Cardiac fibroblast (primary cell): ENCODE measurements at regions not wholly inside any gene's neighbourhood (a gene's known extent, or its start where the extent isn't known, plus 50 kb on each side); places are given as distances from the start of the nearest gene placed in this dataset.
A peak's percentile ranks its signal among the peaks of the same experiment; 100 is the strongest.

Experiments used
- DNase-seq, 2 donors: peaks; one replicate each; pipeline versions ENCODE4 v3.0.0 to v3.0.0-alpha.2; 2010; ENCODE audit warnings: low read depth in 2 of 2
- H3K4me3 ChIP-seq, 2 donors: replicated peaks in 1 of 2; 1 replicate in 1 of 2; 2 replicates in 1 of 2; pipeline ENCODE4 v1.5.1; 2011; ENCODE audit warnings: low read depth in 2 of 2, low read length in 2 of 2, mild to moderate bottlenecking in 2 of 2, moderate library complexity in 1 of 2
- CTCF ChIP-seq: IDR thresholded peaks from one replicate; pipeline ENCODE4 v1.5.1; 2011; ENCODE audit warnings: low read depth, mild to moderate bottlenecking, low read length, inconsistent platforms

GRCh38 chr3:177470197-177470941 is 273.1 kb upstream of the TBL1XR1 start:
- no peak overlapping the region for H3K4me3 ChIP-seq
- no peak for TF ChIP-seq CTCF
- no peak for DNase-seq

GRCh38 chr3:177471733-177472480 is 274.6 kb upstream of the TBL1XR1 start:
- DNase-seq: no peak

DNA sequence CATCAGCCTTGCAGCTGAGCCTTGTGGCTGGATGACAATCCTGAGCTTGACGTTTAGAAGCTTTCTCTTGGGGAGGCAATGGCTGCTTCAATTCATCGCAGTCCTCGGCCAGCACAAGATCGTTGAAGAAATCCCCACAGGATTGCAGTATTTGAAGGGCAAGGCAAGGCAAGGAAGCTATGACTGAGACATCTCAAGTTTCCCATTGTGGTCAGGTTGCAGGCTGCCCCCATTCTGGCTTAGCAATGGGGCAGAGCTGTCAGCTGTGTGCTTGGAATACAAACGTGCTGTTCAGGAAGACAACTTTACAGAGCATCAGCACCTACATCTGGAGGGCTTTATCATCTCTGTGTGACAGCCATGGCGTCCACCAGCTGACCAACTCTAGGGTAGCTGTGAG is 275.9 kb upstream of the TBL1XR1 start:
- DNase-seq: peak in 1 of 2 donors; percentile 40
- H3K4me3 ChIP-seq: no peak overlapping the region
- TF ChIP-seq CTCF: no peak

More at GRCh38 chr3:177471733-177472480, 274.6 kb upstream of the TBL1XR1 start:
- H3K4me3 ChIP-seq: no peak overlapping the region
- TF ChIP-seq CTCF: no peak

- no peak overlapping the region for H3K4me3 ChIP-seq
- no peak for TF ChIP-seq CTCF
- DNase-seq: no peak
These were observed 276.6 kb upstream of the TBL1XR1 start for GRCh38 chr3:177473903-177474302.

DNA sequence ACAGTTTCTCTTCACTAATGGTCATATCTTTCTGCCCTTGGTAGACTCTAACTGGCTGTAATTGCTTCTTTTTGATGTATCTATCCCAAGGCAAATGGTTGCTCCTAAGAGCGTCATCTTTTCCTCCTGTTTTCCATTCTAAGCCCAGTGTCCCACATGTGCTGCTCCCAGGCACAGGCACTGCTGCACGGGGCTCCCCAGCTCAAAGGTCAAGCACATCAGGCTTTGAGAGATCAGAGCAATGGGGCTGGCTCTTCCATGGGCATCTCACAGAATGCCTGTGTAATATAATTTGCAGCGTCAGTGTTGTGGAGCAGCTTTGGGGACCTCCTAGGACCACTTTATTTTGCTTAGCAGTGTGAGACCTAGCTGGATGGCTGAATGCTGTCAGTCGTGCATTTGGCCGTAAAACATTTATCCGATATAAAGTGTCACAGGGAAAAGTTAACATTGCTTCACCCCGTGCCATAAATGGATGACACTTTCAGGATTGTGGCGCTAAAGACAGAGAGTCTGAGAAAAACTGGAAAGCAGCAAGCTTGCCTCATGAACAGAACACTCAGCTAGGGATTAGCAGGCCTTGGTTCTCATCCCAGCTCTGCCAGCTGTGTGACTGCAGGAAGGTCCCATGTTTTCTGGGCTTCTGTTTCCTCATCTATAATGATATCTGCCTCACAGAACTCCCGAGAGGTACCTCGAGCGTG is 277.5 kb upstream of the TBL1XR1 start:
- no peak overlapping the region for H3K4me3 ChIP-seq
- no peak for DNase-seq
- TF ChIP-seq CTCF: no peak

GRCh38 chr3:177475356-177475665 is 278.0 kb upstream of the TBL1XR1 start:
- H3K4me3 ChIP-seq: no peak overlapping the region
- no peak for TF ChIP-seq CTCF

More at GRCh38 chr3:177475356-177475665, 278.0 kb upstream of the TBL1XR1 start:
- no peak for DNase-seq
